SW480 (cell line): ENCODE measurements at regions not wholly inside any gene's neighbourhood (a gene's known extent, or its start where the extent isn't known, plus 50 kb on each side); places are given as distances from the start of the nearest gene placed in this dataset.

Source experiments
- DNase-seq: peaks from one replicate; pipeline ENCODE4 v3.0.0-alpha.2; 2016; ENCODE audit warnings: low spot score

DNA sequence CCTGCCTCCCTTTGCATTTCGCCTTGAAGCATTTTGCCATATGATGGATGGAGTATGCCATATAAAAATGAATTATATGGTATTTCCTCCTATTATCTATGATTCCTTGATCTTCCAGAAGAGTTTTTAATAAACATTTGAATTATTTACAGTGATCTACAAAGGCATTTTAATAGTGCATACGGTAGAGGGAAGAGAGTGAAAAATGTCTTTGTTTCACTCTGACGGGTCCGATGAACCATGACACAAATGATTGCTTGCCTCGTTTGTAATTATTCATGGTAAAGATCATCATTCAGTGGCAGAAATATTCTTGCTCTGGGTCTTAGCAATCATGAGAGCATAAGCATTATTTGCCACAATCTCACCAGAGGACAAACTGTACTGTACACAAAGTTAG, 1010.9 kb downstream of the NTRK3 start:
- no peak for DNase-seq

- no peak for DNase-seq
Observed at GRCh38 chr15:87243474-87243873, 1013.1 kb downstream of the NTRK3 start.

DNA sequence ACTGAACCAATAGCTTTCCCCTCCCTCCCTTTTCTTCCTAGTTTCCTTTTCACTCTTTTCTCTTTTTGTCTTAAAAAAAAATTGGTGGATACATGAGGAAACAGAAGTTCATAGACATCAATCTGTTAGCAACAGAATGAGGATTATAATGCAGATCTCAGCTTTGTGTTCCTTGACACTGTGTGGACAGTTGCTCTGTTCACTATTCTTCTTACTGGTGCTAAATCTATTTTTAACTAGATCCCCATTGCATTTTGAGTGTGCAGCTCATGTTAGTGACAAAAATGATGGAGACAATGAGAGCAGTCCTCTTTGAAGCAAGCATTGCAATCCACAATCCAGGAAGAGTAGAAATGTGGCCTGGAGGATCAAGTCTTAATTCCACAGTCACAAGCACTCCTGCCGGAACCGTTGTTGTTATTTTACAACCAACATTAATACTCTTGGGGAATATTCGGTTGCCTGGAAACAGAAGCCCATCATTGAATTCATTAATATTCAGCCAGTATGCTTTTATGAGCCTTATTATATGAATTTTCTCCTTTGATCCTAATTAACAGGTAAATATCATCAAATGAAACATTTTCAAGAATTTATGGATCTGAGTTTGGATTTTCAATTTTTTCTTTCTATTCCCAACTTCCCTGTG, 1016.8 kb downstream of the NTRK3 start:
- no peak for DNase-seq

DNA sequence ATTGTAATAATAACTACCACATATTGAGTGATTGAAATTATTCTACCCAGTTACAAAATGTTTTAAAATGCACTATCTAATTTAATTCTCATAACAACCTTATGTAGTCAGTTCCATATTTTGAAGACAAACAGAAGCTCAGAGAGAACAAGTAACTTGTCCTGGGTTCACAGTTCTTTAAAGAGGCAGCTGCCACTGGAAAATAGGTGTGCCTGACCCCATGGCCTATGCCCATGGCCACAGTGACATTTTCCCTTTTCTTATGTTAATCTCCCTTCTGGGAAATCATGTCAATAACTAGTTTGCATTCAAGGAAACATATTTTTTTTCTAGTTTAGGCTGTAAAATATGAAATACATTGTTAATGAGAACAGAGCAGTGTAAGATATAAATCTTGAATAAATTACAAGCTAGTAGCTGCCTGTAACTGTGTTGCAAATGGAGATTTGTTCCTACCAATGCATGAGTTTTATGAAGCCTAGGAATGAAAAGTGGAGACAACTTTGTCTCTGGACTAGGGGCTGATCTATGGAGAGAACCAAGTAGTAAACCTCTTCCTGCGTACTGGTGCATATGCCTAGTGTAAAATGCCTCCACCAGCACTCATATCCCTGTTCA, 1018.0 kb downstream of the NTRK3 start:
- DNase-seq = no peak

DNA sequence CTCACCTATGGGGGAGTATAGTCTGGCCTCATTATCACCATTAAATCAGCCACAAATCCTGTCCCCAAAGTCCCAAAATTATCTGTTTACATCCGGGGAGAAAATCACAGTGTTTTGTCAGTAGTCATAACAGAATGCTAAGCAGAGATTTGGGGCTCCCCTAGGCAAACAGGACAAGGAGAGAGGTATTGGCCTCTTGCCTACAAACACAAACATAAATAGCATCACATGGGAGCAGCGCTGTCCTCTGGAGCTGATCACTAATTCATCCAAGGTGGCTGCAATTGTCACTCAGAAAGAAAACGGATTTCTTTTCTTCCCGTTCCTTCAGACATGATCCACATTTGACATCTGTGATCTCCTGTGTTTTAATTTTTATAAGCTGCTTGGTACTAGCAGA, 1028.1 kb downstream of the NTRK3 start:
- DNase-seq = no peak

- no peak for DNase-seq
Observed at GRCh38 chr15:87227846-87228245, 1028.7 kb downstream of the NTRK3 start.

DNA sequence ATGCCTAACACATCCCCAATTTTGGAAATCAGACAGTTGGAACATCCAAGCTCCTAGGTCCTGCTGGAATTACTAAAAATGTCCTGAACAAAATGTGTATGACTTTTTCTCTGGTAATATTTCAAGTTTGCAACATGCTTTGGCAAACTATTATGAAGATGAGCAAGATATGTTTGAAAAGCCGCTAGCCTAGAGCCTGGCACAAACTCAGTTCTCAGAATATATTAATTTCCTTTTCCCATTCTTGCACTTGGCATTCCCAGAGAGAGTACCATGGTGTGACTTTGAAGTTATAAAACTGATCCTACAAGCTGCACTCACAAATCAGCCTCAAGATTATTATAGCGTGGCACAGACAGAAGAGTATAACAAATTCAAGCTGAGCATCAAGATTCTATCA, 1031.1 kb downstream of the NTRK3 start:
- DNase-seq = no peak

- no peak for DNase-seq
Observed at GRCh38 chr15:87224404-87224803, 1032.1 kb downstream of the NTRK3 start.

GRCh38 chr15:87219650-87220615, 1036.6 kb downstream of the NTRK3 start:
- DNase-seq = no peak

DNA sequence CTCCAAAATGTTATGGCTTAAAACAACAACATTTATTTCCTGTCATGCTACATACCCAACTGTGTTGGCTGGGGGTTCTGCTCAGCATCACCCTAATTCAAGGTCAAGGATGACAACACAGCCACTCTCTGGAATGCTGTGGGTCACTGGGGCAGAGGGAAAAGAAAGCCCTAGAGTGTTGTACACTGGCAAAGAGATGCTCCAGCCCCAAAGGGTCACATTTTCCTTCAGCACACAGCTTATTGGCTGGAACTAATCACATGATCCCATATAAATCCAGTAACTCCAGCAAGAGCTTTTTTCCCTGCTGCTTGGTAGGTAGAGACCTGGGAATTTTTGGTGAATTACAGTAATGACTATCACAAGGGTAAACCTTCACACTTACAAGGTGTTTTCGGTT, 1041.4 kb downstream of the NTRK3 start:
- DNase-seq = no peak

DNA sequence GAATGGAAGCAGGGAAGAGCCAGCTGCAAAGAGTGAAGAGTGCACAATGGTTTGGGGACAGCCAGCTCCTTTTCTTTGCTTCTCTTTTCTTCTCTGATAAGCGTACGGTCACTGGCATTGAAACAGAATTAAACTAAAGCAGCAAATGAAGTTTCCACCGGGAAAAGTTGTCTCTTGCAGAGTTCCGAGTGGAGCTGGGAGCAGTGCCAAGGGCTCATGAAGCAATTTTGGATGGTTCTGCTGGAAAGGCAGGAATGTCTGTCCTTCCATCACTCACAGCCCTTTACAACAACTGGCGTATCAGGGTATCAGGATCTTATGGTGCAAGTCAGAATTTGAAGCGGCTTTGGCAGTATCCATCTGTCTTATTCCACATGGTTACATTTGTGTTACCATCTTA, 1042.9 kb downstream of the NTRK3 start:
- no peak for DNase-seq

GRCh38 chr15:87212041-87212440, 1044.5 kb downstream of the NTRK3 start:
- no peak for DNase-seq

- DNase-seq = no peak
Observed at GRCh38 chr15:87211547-87211946, 1045.0 kb downstream of the NTRK3 start.

DNA sequence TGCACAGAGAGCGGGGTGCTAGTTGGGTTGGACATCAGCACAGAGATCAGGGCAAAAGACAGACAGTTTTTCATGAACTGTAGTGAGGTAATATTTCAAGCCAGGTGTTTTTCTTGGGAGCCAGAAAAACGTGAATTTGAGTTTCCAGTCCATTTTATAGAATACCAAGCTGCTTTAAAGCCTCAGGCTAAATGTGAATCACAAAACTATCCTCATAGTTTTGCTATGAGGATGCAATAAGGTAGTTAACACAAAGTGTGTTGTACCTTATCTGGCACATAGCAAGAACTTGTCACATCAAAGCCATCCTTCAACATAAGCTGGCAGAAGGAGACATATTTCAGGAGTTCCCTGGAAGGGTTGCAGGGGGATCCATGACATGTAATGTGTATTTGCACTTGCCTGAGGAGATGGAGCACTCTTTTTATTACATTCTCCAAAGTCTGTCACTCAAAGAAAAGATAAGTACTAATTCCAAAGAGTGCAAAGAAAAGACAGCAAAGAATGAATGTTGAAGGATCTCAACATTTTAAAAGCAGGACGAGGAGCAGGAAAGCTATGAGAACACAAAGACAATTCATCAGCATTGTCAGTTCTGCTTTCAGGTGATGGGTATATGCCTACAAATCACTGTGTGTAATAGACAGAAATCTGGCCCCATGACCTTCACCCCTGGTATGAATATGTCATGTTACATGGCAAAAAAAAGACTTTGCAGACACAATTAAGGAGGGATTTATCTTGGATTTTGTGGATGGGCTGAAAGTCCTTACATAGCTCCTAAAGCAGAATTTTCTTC, 1046.4 kb downstream of the NTRK3 start:
- no peak for DNase-seq

- no peak for DNase-seq
Observed at GRCh38 chr15:87207990-87208580, 1048.5 kb downstream of the NTRK3 start.

DNA sequence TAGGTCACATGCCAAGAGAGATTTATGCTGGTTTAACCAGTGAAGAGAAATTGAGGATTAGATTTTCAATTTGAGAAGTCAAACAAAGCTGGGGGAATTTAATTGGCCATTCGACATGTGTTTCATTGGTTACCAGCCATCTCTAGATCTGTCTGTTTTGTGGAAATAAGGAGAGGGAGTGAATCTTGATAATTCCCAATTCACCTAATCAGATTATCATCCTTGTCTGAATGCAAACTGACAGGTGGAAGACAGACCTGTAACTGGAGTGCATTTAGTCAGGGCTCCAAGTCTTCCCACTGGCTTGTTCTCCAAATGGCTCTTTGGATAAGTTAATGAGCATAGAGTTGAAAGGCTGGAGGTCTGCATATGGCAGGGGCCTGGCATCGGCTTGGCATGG, 1049.3 kb downstream of the NTRK3 start:
- DNase-seq = no peak

GRCh38 chr15:87201986-87202385, 1054.6 kb downstream of the NTRK3 start:
- DNase-seq = no peak

- DNase-seq = no peak
Observed at GRCh38 chr15:87200149-87200548, 1056.4 kb downstream of the NTRK3 start.

DNA sequence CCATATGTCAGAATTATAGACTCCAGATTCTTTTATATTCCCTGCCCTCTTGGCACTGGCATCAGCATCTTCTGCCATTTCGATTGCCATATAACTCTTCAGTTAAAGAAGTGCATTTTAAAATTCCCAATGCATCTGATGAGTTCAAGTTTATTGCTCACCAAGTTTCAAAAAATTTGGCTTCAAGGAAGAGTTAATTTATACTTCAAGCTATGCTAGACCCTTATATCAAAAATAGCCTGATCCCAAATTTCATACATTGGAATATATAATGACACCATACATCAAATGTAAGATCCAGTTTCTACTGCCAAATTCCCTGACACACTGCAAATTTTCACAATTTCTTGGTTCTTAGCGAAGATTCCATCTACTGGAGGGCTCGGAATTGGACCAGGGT, 1058.6 kb downstream of the NTRK3 start:
- DNase-seq = no peak

DNA sequence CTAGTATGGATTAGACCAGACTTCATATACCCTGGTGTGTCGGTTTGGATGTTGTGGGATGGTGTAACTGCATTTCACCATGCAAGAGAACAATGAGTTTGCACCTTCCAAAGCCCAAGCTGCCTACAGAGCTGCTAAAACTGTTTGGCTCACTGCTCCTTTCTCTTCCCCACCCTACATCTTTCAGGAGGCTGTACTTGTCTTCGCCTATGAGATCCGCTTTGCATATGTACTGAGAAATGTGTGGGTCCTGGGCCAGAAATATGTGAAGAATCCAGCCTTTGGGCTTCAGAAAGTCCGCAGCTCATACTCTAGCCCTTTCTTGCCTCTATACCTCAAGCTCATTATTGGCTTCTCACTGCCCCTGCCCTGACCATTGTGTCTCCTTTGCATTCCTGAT, 1060.0 kb downstream of the NTRK3 start:
- no peak for DNase-seq

- no peak for DNase-seq
Observed at GRCh38 chr15:87193481-87193880, 1063.1 kb downstream of the NTRK3 start.

GRCh38 chr15:87167706-87168105, 1088.0 kb downstream of the AGBL1 start:
- no peak for DNase-seq
